ENCODE measurements at regions not wholly inside any gene's neighbourhood (a gene's known extent, or its start where the extent isn't known, plus 50 kb on each side); places are given as distances from the start of the nearest gene placed in this dataset.
"Not testable (repeated sequence)": the region's sequence is repeated elsewhere in the genome, so short reads cannot be mapped to it uniquely, and the experiment has no call there.

DNA sequence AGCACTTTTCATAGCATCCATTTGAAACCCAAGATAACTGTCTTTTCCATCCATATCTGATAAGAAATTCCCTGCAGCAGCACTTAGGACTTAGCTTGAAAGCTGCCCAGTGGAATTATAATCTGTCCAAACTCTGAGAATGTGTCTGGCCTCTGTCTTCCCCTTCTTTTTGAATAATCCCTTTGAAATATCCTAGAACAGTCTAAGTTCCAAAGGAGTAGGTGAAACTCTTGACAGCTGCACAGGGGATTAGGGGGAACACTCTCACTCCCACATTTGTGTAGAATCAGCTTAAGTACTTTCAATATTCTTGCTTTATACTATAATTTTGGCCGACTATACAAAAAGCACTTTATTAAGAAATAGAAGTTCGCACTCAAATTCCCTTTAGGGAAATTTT, 157.7 kb downstream of the PAPSS1 start:
- DNase-seq, result no peak

DNA sequence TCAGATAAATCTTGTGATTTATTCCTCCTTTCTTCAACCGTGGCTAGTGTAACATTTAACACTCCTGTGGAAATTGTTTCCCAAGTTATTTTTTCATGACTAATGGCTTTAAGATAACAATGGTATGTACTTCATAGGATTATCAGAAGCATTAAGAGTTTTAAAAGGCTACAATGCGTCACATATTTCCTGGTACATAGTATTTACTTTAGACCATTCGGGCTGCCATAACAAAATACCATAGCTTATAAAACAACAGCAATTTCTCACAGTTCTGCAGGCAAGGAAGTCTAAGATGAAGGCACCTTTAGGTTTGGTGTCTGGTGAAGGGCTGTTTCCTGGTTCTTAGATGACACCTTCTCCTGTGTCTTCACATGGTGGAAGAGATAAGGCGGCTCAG, 158.6 kb downstream of the PAPSS1 start:
- DNase-seq, result no peak

DNA sequence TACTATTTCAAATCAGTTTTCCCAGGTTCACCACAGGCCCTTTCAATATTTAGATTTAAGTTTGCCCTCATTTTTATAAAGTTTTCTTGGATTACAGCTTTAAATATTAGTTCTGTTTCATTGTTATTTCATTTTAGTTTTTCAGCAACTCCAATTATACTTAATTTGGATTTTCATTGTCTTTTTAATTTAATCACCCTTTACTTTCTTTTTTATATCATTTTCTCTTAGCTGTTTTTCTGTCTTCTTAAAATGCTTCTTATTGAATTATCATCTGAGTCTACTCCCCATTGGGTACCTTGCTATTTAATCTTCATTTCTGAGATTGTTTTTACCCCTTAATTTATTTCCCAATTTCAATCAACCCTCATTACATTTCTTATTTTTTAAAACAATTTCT, 160.4 kb downstream of the PAPSS1 start:
- DNase-seq, result no peak

DNA sequence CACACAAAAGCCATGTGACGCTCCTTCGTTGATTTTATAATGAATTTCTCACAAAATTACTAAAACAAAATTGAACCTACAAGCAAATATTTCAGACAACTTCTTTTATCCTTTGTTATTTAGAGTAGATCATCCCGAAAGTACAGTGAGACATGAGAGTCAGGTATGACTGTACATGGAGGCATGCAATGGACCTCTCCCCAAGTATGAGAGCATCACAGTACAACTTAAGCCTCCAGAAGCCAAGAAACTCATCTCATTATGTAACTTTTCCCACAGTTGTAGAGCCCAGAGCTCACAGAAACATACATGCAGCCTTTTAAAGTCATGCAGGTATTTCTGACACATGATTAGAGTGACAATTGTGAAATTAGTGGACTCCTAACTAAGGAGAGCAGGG, 167.7 kb downstream of the PAPSS1 start:
- DNase-seq, result no peak

DNA sequence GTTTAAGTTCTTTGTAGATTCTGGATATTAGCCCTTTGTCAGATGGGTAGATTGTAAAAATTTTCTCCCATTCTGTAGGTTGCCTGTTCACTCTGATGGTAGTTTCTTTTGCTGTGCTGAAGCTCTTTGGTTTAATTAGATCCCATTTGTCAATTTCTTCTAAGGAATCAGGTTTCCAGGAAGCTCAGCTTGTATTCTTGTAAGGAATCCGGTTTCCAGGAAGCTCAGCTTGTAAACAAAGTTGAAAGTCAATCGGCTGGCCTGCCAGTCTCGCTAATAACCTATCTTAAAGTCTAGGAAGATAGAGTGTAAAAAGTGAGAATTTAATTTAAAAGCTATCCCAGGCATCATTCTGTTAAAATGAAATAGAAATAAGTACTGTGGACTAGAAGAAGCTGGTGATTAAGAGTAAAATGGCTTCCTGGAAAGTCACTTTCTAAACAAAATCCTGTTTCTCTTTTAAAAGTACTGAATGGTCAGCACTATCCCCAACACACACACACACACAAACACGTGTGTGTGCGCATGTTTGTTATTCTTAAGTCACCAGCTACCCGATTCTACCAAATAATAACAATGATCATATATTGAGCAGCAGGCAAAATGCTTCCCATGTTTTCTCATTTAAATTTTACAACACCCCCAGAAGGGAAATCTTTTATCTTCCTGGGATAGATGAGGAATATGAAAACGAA, 171.7 kb downstream of the PAPSS1 start:
- no peak for DNase-seq

DNA sequence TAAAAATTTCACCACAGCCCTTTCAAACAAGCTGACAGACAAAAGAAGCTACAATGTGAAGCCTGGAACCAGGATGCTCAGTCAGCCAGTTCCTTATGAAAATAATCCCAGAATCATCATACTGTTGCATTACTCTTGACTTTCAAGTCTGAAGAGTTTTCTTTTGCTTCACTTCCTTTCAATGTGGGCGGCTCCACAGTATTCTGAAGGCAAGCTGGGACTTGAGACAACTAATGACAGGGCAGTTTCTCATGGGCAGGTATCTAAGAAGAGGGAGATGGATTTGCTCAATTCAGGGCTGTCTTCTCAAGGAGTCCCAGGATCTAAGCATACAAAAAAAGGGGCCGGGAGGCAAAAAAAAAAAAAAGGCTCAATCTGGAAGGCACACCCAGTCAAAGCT, 173.4 kb downstream of the PAPSS1 start:
- DNase-seq, result no peak

DNA sequence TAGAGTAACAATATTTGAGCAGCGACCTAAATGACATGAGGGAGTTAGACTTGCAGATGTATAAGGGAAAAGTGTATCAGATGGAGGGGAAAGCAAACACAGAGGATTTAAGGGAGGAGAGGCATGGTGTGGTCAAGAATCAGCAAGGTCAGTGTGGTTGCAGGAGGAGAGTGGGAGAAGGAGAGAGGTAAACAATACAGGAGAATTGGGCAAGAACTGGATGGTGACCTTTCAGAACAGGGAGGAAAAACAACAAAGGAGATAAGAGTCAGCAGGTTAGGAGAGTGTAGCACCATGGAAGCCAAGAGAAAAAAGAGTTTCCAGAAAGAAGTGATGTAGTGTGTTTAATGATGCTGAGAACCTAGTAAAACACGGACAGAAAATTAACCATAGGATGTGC, 178.5 kb downstream of the PAPSS1 start:
- no peak for DNase-seq

DNA sequence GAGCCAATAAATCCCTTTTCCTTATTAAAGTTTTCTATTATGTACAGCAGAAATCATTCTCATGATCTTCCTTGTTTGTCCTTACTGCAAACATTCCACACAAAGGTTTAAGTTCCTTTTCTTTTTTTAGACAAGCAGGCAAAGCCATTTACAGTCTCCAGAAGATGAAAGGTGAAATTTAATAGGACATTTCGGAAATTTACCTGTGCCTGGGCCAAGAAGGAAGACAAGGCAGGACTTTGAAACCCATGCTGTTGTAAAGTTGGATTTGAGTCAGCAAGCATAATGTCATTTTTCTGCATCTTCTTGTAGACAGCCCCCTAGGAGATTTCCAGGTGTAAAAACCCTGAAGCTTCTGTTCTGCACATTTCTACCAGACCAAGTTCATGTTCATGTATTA, 188.1 kb downstream of the PAPSS1 start:
- no peak for DNase-seq

DNA sequence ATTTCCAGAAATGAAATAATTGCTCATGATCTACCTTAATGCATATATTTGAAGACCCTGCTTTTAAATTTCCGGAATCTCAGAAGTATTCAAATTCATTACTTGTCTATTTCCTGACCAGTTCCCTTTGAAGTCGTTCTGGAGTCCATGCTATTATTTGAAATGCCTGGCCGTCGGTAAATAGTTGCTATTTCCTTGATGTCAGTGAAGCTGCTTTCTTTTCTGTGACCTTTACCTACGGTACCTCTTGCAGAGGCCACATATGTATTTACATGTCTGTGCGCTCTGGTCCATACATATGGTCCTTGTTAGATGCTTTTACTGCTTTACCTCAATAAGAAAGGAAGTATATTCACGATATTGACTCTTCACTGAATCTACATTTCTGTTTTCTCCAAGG, 199.7 kb downstream of the PAPSS1 start:
- no peak for DNase-seq

DNA sequence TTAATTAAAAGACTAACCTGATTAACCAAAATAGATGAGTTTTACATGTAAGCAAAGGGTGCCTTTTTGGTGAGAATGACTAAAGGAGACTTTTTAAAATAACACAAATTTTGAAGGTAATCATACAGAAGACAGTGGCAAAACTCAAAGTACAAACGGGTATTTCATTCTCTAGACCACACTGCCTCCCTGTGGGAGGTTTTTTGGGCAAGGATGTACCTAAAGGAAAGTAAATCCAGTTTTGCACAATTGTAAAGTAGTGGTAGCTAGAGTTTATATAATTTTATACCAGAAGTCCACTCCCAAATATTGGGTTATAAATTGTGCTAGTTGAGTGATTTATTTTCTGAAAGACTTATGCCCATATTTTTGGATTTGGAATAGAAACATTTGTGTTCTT, 201.0 kb downstream of the PAPSS1 start:
- no peak for DNase-seq

DNA sequence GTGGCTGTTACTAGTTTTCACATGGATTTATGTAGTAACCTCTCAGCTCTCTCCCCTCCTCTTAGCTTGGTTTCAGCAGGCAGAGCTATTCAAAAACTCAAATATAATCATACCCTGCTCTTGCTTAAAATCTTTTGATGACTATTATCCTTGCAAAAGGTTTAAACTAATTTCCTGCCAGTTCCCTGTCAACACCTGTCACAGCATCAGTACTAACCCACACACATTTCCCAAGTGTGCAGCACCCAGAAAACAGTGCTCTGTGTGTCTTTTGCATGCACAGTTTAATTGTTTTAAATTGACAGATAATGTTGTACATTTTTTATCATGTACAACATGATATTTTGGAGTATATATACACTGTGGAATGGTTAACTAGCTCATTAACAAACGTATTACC, 202.0 kb downstream of the PAPSS1 start:
- no peak for DNase-seq

DNA sequence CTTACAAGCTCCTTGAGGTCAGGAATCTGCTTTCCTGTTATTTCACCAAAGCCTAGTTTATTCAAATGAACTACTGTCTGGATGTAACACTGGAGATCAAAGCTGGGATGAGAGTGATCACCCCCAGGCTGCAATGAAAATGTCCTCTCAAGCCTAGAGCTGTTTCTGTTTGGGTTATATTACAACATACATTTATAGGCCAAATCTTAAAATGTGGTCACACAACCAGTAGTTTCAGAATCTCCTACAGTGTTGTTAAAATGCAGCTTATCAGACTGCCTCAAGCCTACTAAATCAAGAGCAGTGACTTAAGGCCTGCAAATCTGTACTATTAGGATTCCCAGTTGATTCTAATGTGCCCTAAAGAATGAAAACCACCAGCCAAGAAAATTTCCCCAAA, 207.5 kb downstream of the PAPSS1 start:
- DNase-seq, result no peak

DNA sequence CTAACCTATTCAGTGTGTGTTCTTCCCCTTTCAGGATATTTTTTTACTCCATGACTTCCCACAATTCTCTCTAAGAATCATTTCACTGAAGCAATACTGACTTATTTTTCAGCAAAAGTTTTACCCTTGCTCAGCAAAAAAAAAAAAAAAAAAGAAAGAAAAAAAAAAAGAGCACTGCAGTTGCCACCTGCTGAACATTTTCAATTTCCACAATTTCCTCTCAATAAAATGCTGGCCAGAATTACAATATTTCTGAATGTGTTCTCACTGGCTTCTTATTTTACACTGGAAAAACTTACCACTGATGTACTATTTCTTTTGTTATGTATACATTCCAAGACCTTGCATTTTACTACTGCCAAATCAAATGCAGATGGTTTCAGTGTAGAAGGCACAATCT, 210.4 kb downstream of the PAPSS1 start:
- no peak for DNase-seq

DNA sequence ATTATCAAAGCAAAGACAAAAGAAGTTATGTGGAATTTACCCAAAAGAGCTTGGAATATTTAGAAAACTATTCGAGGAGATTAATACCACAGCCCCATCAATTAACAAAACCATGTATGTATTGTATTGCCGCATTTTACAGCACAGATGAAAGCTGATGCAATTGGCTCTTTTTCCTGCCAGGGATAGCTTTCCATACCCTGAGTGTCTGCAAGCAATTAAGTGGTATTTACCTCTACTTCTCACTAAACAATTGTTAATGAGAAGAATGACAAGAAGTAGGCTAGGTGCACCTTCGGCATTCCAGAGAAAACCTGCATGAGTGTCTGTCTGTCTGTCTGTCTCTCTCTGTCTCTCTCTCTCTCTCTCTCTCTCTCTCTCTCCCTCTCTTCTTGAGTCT, 219.5 kb downstream of the PAPSS1 start:
- no peak for DNase-seq

DNA sequence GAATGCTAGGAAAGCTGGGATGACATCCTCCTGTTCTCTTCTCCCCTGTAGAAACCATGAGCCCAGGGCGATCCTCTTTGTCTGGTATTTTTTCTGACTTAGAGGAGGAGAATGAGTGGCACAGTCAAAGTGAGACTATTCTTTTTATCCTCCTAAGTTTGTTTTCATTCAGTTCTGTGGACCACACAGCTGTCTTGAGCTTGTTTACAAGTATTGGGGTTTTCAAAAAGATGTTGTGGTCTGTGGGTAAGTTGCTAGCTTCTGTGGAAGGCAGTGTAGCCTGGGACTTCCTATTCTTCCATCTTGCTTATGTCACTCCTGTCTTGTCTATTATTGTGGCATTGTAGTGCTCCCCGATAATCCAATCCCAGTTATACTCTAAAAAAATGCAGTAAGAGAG, 223.0 kb downstream of the PAPSS1 start:
- DNase-seq, result no peak

DNA sequence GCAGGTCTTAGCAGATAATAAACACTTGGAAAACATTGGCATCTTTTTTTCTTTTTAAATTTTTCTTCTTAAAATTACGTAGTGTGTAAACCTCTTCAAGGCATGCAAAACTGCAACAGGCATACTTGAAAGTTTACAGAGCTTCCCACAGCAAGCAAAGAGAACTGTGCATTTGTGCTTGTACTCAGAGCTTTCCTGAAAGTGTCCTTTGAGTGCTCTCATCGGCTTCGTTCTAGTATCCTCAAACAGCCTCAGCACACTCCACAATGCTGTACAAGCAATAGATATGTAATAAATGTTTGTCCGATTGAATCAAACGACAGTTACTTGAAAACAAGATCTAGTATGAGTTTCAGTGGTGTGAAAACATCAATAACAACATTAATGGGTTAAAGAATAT, 227.5 kb downstream of the PAPSS1 start:
- no peak for DNase-seq

DNA sequence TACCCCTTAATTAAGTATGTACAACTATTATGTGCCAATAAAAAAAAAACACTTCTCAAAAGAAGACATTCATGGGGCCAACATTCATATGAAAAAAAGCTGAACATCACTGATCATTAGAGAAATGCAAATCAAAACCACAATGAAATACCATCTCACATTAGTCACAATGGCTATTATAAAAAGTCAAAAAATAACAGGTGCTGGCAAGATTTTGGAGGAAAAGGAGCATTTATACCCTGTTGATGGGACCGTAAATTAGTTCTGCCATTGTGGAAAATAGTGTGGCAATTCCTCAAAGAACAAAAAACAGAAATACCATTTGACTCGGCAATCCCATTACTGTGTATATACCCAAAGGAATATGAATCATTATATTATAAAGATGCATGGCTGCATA, 229.9 kb downstream of the PAPSS1 start:
- DNase-seq, result no peak

DNA sequence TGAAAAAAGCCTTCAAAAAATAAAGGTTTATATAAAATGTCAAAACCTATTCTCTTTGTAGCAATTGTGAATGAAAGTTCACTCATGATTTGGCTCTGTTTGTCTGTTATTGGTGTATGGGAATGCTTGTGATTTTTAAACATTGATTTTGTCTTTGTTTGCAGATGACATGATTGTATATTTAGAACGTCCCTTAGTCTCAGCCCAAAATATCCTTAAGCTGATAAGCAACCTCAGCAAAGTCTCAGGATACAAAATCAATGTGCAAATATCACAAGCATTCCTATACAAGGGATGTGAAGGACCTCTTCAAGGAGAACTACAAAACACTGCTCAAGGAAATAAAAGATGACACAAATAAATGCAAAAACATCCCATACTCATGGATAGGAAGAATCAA, 236.4 kb downstream of the PAPSS1 start:
- DNase-seq, result not testable (repeated sequence)

DNA sequence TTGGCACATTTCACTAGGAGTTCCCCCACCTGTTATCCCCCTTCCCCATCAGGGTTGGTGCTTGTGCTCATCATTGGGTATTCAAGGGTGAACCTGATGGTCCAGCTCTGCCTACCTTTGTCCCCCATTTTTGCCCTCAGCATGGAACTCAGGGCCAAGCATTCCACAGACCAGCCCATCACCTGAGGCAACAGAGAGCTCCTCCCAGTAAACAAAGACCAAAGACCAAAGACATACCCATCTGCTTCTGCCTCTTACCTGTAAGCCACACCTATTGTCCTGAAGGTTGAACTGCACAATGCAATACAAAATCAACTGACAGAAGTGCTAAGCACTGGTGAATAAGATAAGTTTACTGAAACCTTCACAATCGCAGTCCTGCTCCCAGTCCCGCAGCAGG, 237.5 kb downstream of the PAPSS1 start:
- DNase-seq, result no peak

DNA sequence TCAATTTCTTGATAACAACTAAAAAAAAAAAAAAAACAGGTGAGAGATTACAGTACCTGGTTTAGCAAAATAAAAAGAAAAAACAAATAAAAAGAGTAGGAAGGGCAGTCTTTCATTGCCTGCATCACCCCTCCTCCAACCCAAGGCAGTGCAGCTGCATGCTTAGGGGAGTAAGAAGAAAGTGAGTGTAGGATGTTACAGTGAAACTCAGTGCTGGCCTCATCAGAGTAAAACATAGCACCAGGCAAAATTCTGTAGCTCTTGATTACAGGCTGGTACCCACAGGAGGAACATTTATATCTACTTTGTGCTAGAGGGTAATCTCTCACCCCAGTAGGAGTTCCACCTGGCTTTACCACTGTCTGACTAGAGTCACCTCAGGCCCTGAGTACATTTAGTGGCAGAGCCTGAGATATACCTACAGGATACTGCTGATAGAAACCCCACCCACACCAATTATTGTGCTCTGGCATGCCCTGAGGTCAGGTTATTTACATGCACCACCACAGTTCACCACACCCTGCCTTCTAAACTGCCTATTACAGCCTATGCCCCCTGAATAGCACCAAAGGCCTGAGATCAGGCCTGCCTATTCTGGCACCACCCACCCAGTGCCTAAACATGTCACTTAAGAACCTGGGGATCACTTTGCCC, 241.6 kb downstream of the PAPSS1 start:
- no peak for DNase-seq

DNA sequence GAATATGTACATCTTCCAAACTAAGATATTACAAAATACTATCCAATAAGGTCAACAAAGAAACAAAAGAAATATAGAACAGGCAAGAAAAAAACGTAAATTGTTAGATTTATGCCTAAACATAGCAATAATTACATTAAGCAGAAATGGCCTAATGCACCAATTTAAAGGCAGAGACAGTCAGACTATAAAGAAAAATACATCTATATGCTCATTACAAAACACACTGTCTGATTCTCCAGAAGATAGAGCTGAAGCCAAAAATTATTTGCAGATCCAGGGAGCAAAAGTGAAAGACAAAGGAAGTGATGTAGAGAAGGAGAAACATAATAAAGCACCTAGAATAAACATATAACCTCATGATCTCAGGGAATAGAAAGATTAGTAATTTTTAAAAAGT, 246.9 kb downstream of the PAPSS1 start:
- DNase-seq, result no peak

DNA sequence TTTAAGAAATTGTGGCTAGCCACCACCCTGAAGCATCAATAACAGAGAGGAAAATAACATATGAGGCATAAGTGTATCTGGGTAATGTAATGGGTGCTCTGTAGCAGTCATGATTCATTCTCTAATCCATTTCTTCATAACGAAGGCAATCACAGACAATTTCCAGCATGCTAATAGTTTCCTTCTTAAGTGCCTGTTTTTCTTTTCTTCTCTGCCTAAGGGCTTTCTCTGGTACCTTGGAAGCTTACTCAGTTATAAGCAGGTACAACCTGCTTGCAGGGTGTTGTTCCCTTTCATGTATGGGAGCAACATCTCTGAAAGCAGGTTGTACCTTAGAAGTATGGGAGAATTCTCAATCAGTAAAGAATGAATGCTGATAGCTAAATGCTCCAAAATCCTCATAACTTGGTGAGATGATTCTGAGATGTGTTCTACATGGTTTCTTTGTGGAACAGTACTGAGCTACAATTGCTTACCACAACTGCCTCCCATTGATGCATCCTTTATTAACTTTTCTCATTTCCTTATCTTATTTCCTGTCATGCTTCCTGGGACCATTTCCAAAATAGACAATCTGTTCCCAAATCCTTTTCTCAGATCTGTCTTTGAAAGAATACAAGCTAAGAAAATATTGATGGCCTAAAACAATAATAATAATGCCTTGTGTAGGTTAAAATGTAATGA, 247.6 kb downstream of the PAPSS1 start:
- no peak for DNase-seq

DNA sequence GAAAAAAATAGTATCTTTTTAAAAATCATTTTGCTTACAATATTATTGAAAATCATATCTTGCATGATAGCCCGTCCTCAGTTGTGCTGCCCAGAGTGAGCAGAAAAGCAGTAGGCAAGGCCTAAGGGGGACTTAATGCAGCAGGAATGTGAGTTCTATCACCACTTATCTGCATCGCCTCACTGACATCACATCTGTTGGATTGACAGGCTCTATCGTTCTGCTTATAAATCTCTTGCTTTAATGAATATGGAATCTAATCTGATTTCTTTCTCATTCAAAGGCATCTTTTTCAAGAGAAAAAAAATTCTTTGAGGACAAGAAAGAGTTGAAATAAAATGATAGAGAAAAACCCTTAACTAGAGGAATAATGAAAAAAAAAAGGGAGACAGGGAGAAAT, 249.9 kb downstream of the PAPSS1 start:
- DNase-seq, result no peak

DNA sequence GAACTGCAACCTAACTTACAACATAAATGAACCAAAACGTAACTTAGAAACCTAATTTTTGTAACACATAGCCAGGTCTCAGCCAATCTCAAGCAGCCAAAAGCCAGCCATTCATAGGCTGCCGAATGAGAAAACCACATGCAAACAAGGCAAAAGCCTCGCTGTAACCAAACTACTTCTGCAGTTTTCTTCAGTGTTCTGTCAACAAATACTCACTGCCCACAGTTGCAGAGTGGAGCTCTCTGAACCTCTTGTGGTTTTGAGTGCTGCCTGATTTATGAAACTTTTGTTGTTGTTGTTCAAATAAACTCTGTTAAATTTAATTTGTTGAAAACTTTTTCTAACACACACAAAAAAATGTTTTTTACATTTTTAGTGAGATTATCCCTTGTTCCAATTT, 251.2 kb downstream of the PAPSS1 start:
- DNase-seq, result no peak

DNA sequence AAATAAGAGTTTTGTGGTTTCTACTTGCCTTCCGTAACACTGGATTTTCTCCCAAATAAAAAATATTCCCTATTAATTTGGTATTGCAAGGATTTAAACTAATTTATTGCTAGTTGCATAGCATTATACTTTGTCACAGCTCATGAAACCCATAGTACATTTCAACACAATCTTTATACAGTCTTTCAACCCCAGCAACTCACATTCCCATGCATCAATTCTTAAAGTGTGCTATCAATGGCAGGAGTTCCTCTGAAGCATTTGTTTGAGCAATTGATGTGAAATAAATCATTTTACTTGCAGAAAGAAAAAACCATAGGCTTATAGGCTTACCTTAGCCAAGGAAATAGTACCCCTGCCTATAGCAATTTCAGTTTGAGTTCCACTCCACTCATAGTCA, 251.9 kb downstream of the PAPSS1 start:
- DNase-seq, result no peak
